Glutamatergic neuron (in vitro differentiated cells): ENCODE measurements at regions not wholly inside any gene's neighbourhood (a gene's known extent, or its start where the extent isn't known, plus 50 kb on each side); places are given as distances from the start of the nearest gene placed in this dataset.
"Not testable (repeated sequence)": the region's sequence is repeated elsewhere in the genome, so short reads cannot be mapped to it uniquely, and the experiment has no call there.

Source experiments
- DNase-seq: peaks from one replicate; pipeline ENCODE4 v3.0.0; 2022
- H3K27ac Mint-ChIP-seq: one replicate; pipeline ENCODE4 v1.8.0; 2020; ENCODE audit warnings: mild to moderate bottlenecking, mixed read lengths, inconsistent platforms; ENCODE audit not compliant: unreplicated experiment
- H3K27me3 Mint-ChIP-seq: one replicate; pipeline ENCODE4 v1.8.0; 2020; ENCODE audit warnings: mild to moderate bottlenecking, moderate library complexity, mixed read lengths, inconsistent platforms; ENCODE audit not compliant: unreplicated experiment
- H3K36me3 Mint-ChIP-seq: one replicate; pipeline ENCODE4 v1.8.0; 2020; ENCODE audit warnings: mild to moderate bottlenecking, mixed read lengths, inconsistent platforms; ENCODE audit not compliant: unreplicated experiment
- H3K4me1 Mint-ChIP-seq: one replicate; pipeline ENCODE4 v1.8.0; 2020; ENCODE audit warnings: mild to moderate bottlenecking, low read depth, mixed read lengths, inconsistent platforms; ENCODE audit not compliant: unreplicated experiment
- H3K4me3 Mint-ChIP-seq: one replicate; pipeline ENCODE4 v1.8.0; 2020; ENCODE audit warnings: mild to moderate bottlenecking, mixed read lengths, inconsistent platforms; ENCODE audit not compliant: unreplicated experiment
- H3K9me3 Mint-ChIP-seq: one replicate; pipeline ENCODE4 v1.8.0; 2020; ENCODE audit warnings: mild to moderate bottlenecking, moderate library complexity, mixed read lengths, inconsistent platforms; ENCODE audit not compliant: unreplicated experiment
- TF ChIP-seq, protein P1 (sequence below): fragments of 200-600 bp; sonication (generic); IDR thresholded peaks from one replicate; pipeline ENCODE4 v1.5.0; 2021; ENCODE audit not compliant: partially characterized antibody, unreplicated experiment

DNA sequence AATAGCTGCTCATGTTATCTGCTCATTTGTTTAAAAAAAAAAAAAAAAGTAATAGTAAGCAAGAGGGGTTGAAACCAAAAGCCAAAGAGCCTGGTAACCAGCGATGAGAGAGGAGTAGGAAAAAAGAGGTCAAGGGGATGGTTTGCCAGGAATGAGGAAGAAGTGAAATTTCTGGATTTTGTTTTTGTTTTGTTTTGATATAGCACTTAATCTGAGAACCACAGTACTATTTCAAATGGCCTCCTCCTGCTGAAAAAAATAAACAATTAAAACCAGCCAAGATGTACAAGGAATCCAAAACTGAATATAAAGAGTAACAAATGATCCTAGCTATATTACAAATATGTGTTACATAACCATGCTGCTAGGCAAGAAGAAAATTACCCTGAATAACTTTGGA is 213.1 kb downstream of the FGFR2 start:
- no peak overlapping the region for H3K27ac Mint-ChIP-seq
- H3K27me3 Mint-ChIP-seq, result no peaks in the 10 kb centered on the region
- H3K4me3 Mint-ChIP-seq, result no peak overlapping the region
- no peaks in the 10 kb centered on the region for H3K9me3 Mint-ChIP-seq
- peaks cover 5% of the 10 kb centered on the region for H3K36me3 Mint-ChIP-seq
- peaks cover 2% of the 10 kb centered on the region for H3K4me1 Mint-ChIP-seq
- no peak for DNase-seq
- TF ChIP-seq, protein P1, sequence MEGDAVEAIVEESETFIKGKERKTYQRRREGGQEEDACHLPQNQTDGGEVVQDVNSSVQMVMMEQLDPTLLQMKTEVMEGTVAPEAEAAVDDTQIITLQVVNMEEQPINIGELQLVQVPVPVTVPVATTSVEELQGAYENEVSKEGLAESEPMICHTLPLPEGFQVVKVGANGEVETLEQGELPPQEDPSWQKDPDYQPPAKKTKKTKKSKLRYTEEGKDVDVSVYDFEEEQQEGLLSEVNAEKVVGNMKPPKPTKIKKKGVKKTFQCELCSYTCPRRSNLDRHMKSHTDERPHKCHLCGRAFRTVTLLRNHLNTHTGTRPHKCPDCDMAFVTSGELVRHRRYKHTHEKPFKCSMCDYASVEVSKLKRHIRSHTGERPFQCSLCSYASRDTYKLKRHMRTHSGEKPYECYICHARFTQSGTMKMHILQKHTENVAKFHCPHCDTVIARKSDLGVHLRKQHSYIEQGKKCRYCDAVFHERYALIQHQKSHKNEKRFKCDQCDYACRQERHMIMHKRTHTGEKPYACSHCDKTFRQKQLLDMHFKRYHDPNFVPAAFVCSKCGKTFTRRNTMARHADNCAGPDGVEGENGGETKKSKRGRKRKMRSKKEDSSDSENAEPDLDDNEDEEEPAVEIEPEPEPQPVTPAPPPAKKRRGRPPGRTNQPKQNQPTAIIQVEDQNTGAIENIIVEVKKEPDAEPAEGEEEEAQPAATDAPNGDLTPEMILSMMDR, result no peak

- H3K27ac Mint-ChIP-seq, result no peak overlapping the region
- TF ChIP-seq, protein P1, result no peak
- H3K27me3 Mint-ChIP-seq, result no peaks in the 10 kb centered on the region
- no peaks in the 10 kb centered on the region for H3K9me3 Mint-ChIP-seq
- no peaks in the 10 kb centered on the region for H3K4me1 Mint-ChIP-seq
- H3K4me3 Mint-ChIP-seq, result no peak overlapping the region
- peaks cover 4% of the 10 kb centered on the region for H3K36me3 Mint-ChIP-seq
- DNase-seq, result no peak
Measured at GRCh38 chr10:121392657-121393056, 205.6 kb downstream of the FGFR2 start.

GRCh38 chr10:121393522-121393921 is 204.7 kb downstream of the FGFR2 start:
- H3K4me3 Mint-ChIP-seq, result no peak overlapping the region
- H3K9me3 Mint-ChIP-seq, result no peaks in the 10 kb centered on the region
- H3K36me3 Mint-ChIP-seq, result peaks cover 4% of the 10 kb centered on the region
- no peak overlapping the region for H3K27ac Mint-ChIP-seq
- no peaks in the 10 kb centered on the region for H3K27me3 Mint-ChIP-seq
- no peaks in the 10 kb centered on the region for H3K4me1 Mint-ChIP-seq
- DNase-seq, result no peak
- TF ChIP-seq, protein P1, result no peak

GRCh38 chr10:121400507-121400906 is 197.7 kb downstream of the FGFR2 start:
- not testable (repeated sequence) for H3K27ac Mint-ChIP-seq, H3K9me3 Mint-ChIP-seq, H3K4me1 Mint-ChIP-seq, DNase-seq, H3K27me3 Mint-ChIP-seq, H3K4me3 Mint-ChIP-seq, H3K36me3 Mint-ChIP-seq

- Mint-ChIP-seq H3K4me3 (no peak overlapping the region), H3K4me1 (no peaks in the 10 kb centered on the region), H3K36me3 (no peaks in the 10 kb centered on the region), H3K27me3 (no peaks in the 10 kb centered on the region), H3K27ac (no peak overlapping the region), H3K9me3 (no peaks in the 10 kb centered on the region)
- no peak for DNase-seq
- TF ChIP-seq, protein P1, result no peak
Measured at GRCh38 chr10:121403527-121403926, 194.7 kb downstream of the FGFR2 start.

GRCh38 chr10:121404611-121405010 is 193.6 kb downstream of the FGFR2 start:
- no peak overlapping the region for H3K4me3 Mint-ChIP-seq
- no peaks in the 10 kb centered on the region for H3K36me3 Mint-ChIP-seq
- DNase-seq, result no peak
- no peak overlapping the region for H3K27ac Mint-ChIP-seq
- TF ChIP-seq, protein P1, result no peak
- no peaks in the 10 kb centered on the region for H3K4me1 Mint-ChIP-seq
- H3K27me3 Mint-ChIP-seq, result no peaks in the 10 kb centered on the region
- H3K9me3 Mint-ChIP-seq, result no peaks in the 10 kb centered on the region
